Upper lobe of left lung (tissue), 6 donors: ENCODE measurements at regions not wholly inside any gene's neighbourhood (a gene's known extent, or its start where the extent isn't known, plus 50 kb on each side); places are given as distances from the start of the nearest gene placed in this dataset.

Experiments
- ATAC-seq, 2 donors: fragments of 200-7000 bp; cut with Tn5 transposase; one replicate each; pipeline ENCODE4 v1.9.1; 2022; ENCODE audit warnings: mild to moderate bottlenecking in 2 of 2, moderate library complexity in 2 of 2; ENCODE audit not compliant: low FRiP score in 2 of 2
- DNase-seq, 2 donors: peaks; one replicate each; pipeline ENCODE4 v3.0.0-alpha.2; 2019 to 2020
- H3K27ac ChIP-seq, 4 donors: fragments of 200-600 bp; sonication (generic); one replicate each; pipeline ENCODE4 v1.5.1; 2016 to 2019
- H3K27me3 ChIP-seq, 4 donors: fragments of 200-600 bp; sonication (generic); one replicate each; pipeline ENCODE4 v1.5.1; 2017 to 2019
- H3K36me3 ChIP-seq, 4 donors: fragments of 200-600 bp; sonication (generic); one replicate each; pipeline ENCODE4 v1.5.1; 2016 to 2019
- H3K4me1 ChIP-seq, 4 donors: fragments of 200-600 bp; sonication (generic); one replicate each; pipeline ENCODE4 v1.5.1; 2018 to 2019
- H3K4me3 ChIP-seq, 4 donors: fragments of 200-600 bp; sonication (generic); one replicate each; pipeline ENCODE4 v1.5.1; 2017 to 2019; ENCODE audit warnings: mild to moderate bottlenecking in 2 of 4, moderate library complexity in 1 of 4
- H3K9me3 ChIP-seq, 4 donors: fragments of 200-600 bp; sonication (generic); one replicate each; pipeline ENCODE4 v1.5.1; 2018 to 2019
- EP300 ChIP-seq, 4 donors: sonication (generic); formaldehyde crosslinking; IDR thresholded peaks; one replicate each; pipeline ENCODE4 v1.5.1; 2017; ENCODE audit warnings: antibody characterized with exemption in 4 of 4, control low read depth in 2 of 4
- POLR2A ChIP-seq, 4 donors: fragments of 450-650 bp; IDR thresholded peaks; one replicate each; pipeline ENCODE4 v1.5.1; 2016 to 2017; ENCODE audit warnings: antibody characterized with exemption in 4 of 4, mild to moderate bottlenecking in 2 of 4
- POLR2AphosphoS5 ChIP-seq, 2 donors: sonication (generic); formaldehyde crosslinking; IDR thresholded peaks; one replicate each; pipeline ENCODE4 v1.5.1; 2017; ENCODE audit warnings: antibody characterized with exemption in 2 of 2
- WGBS, 2 donors: methylation state at CpG; one replicate each; pipeline ENCODE4 v1.1.5; 2017 to 2018; 5-methylcytosine and 5-hydroxymethylcytosine counted together
- TF ChIP-seq, protein P1 (sequence below), 6 experiments: fragments of 450-650 bp in 4 of 6; fragments of 200-600 bp in 2 of 6; sonication (generic) in 2 of 6; IDR thresholded peaks; one replicate each; pipeline ENCODE4 v1.5.1; 2016 to 2019; ENCODE audit warnings: antibody characterized with exemption in 6 of 6
- donor health status: DM: no; HTN: no; CAD: no; lungs with moderate emphysema.
- donor health status: DM: no; HTN: yes; CAD: no; lungs with severe emphysema.

- TF ChIP-seq, protein P1, sequence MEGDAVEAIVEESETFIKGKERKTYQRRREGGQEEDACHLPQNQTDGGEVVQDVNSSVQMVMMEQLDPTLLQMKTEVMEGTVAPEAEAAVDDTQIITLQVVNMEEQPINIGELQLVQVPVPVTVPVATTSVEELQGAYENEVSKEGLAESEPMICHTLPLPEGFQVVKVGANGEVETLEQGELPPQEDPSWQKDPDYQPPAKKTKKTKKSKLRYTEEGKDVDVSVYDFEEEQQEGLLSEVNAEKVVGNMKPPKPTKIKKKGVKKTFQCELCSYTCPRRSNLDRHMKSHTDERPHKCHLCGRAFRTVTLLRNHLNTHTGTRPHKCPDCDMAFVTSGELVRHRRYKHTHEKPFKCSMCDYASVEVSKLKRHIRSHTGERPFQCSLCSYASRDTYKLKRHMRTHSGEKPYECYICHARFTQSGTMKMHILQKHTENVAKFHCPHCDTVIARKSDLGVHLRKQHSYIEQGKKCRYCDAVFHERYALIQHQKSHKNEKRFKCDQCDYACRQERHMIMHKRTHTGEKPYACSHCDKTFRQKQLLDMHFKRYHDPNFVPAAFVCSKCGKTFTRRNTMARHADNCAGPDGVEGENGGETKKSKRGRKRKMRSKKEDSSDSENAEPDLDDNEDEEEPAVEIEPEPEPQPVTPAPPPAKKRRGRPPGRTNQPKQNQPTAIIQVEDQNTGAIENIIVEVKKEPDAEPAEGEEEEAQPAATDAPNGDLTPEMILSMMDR (IDR thresholded peaks at IDR 0.05) = no peak
- TF ChIP-seq POLR2AphosphoS5 (IDR thresholded peaks at IDR 0.05) = no peak
These were observed 61.7 kb downstream of the KCNJ2 start for GRCh38 chr17:70230850-70231640.

GRCh38 chr17:70232466-70232865 is 63.1 kb downstream of the KCNJ2 start:
- Histone ChIP-seq H3K36me3 (no peaks in the 10 kb centered on the region), H3K9me3 (no peaks in the 10 kb centered on the region), H3K27ac (no peak overlapping the region), H3K27me3 (no peaks in the 10 kb centered on the region), H3K4me3 (no peak overlapping the region), H3K4me1 (no peaks in the 10 kb centered on the region)
- TF ChIP-seq POLR2A (IDR thresholded peaks at IDR 0.05) (no peak), POLR2AphosphoS5 (IDR thresholded peaks at IDR 0.05) (no peak), EP300 (IDR thresholded peaks at IDR 0.05) (no peak)
- TF ChIP-seq, protein P1 (IDR thresholded peaks at IDR 0.05) = no peak
- ATAC-seq (no peak), DNase-seq (no peak)
- WGBS, 2 donors = 83 to 98% methylated on average over 2 of the region's 2 CpGs

More at GRCh38 chr17:70230850-70231640, 61.7 kb downstream of the KCNJ2 start:
- no peak overlapping the region for H3K4me3 ChIP-seq
- ATAC-seq = no peak
- H3K27ac ChIP-seq = no peak overlapping the region
- WGBS, 2 donors = 75 to 76% methylated on average over 2 of the region's 2 CpGs
- H3K9me3 ChIP-seq = no peaks in the 10 kb centered on the region
- no peaks in the 10 kb centered on the region for H3K36me3 ChIP-seq
- DNase-seq = no peak
- H3K27me3 ChIP-seq = no peaks in the 10 kb centered on the region
- no peaks in the 10 kb centered on the region for H3K4me1 ChIP-seq

GRCh38 chr17:70235252-70235651 is 65.9 kb downstream of the KCNJ2 start:
- no peak overlapping the region for H3K4me3 ChIP-seq
- no peaks in the 10 kb centered on the region for H3K4me1 ChIP-seq
- H3K36me3 ChIP-seq = no peaks in the 10 kb centered on the region
- DNase-seq (no peak), ATAC-seq (no peak)
- TF ChIP-seq, protein P1 (IDR thresholded peaks at IDR 0.05) = no peak
- TF ChIP-seq POLR2A (IDR thresholded peaks at IDR 0.05) = no peak
- TF ChIP-seq POLR2AphosphoS5 (IDR thresholded peaks at IDR 0.05) = no peak
- no peak for TF ChIP-seq EP300 (IDR thresholded peaks at IDR 0.05)
- no peak overlapping the region for H3K27ac ChIP-seq
- H3K27me3 ChIP-seq = no peaks in the 10 kb centered on the region
- no peaks in the 10 kb centered on the region for H3K9me3 ChIP-seq

GRCh38 chr17:70238228-70238627 is 68.9 kb downstream of the KCNJ2 start:
- WGBS, 2 donors = 91 to 95% methylated on average over 2 of the region's 2 CpGs
- no peaks in the 10 kb centered on the region for H3K36me3 ChIP-seq
- no peaks in the 10 kb centered on the region for H3K4me1 ChIP-seq
- ATAC-seq (no peak), DNase-seq (no peak)
- TF ChIP-seq EP300 (IDR thresholded peaks at IDR 0.05) (no peak), POLR2A (IDR thresholded peaks at IDR 0.05) (no peak), POLR2AphosphoS5 (IDR thresholded peaks at IDR 0.05) (no peak)
- TF ChIP-seq, protein P1 (IDR thresholded peaks at IDR 0.05) = no peak
- no peaks in the 10 kb centered on the region for H3K27me3 ChIP-seq
- no peaks in the 10 kb centered on the region for H3K9me3 ChIP-seq
- no peak overlapping the region for H3K27ac ChIP-seq
- H3K4me3 ChIP-seq = no peak overlapping the region

GRCh38 chr17:70238646-70239045 is 69.3 kb downstream of the KCNJ2 start:
- H3K4me1 ChIP-seq = no peaks in the 10 kb centered on the region
- no peak for DNase-seq
- H3K36me3 ChIP-seq = no peaks in the 10 kb centered on the region
- ATAC-seq = no peak
- no peak for TF ChIP-seq POLR2A (IDR thresholded peaks at IDR 0.05)
- no peak for TF ChIP-seq EP300 (IDR thresholded peaks at IDR 0.05)
- no peaks in the 10 kb centered on the region for H3K27me3 ChIP-seq
- no peak overlapping the region for H3K4me3 ChIP-seq
- no peak overlapping the region for H3K27ac ChIP-seq
- 77 to 85% methylated on average over 4 of the region's 4 CpGs for WGBS, 2 donors
- no peaks in the 10 kb centered on the region for H3K9me3 ChIP-seq
